Fibroblast of lung (primary cell): ENCODE measurements at regions not wholly inside any gene's neighbourhood (a gene's known extent, or its start where the extent isn't known, plus 50 kb on each side); places are given as distances from the start of the nearest gene placed in this dataset.

Experiments
- DNase-seq, 2 donors: peaks; one replicate each; pipeline versions ENCODE4 v3.0.0 to v3.0.0-alpha.2; 2010; ENCODE audit warnings: low read depth in 2 of 2
- H2AFZ ChIP-seq: 2 replicates; pipeline ENCODE4 v1.5.1; 2012; ENCODE audit warnings: low read length, control low read depth, inconsistent platforms
- H3K27ac ChIP-seq: 2 replicates; pipeline ENCODE4 v1.5.1; 2011; ENCODE audit warnings: low read length, control low read depth; ENCODE audit not compliant: insufficient read depth
- H3K27me3 ChIP-seq: 2 replicates; pipeline ENCODE4 v1.5.1; 2011; ENCODE audit warnings: mild to moderate bottlenecking, low read length; ENCODE audit not compliant: control insufficient read depth, insufficient read depth
- H3K36me3 ChIP-seq: 2 replicates; pipeline ENCODE4 v1.5.1; 2011; ENCODE audit warnings: low read length; ENCODE audit not compliant: control insufficient read depth, insufficient read depth
- H3K4me1 ChIP-seq: 2 replicates; pipeline ENCODE4 v1.5.1; 2011; ENCODE audit warnings: low read length; ENCODE audit not compliant: control insufficient read depth, insufficient read depth; ENCODE audit errors: extremely low read depth
- H3K4me2 ChIP-seq: 2 replicates; pipeline ENCODE4 v1.5.1; 2011; ENCODE audit warnings: low read length, control low read depth; ENCODE audit not compliant: insufficient read depth; ENCODE audit errors: extremely low read depth
- H3K4me3 ChIP-seq, 4 experiments: fragments of 200-600 bp in 1 of 4; sonication (generic) in 1 of 4; replicated peaks in 1 of 4; 2 replicates each; pipeline ENCODE4 v1.5.1; 2011 to 2016; ENCODE audit warnings: low read length in 4 of 4, low read depth in 3 of 4, mild to moderate bottlenecking in 3 of 4, control low read depth in 2 of 4, inconsistent platforms in 1 of 4, mixed read lengths in 1 of 4; ENCODE audit not compliant: insufficient read depth in 1 of 4; ENCODE audit errors: control extremely low read depth in 1 of 4
- H3K79me2 ChIP-seq: 2 replicates; pipeline ENCODE4 v1.5.1; 2012; ENCODE audit warnings: mild to moderate bottlenecking, low read length, inconsistent platforms; ENCODE audit not compliant: control insufficient read depth, insufficient read depth
- H3K9ac ChIP-seq: 2 replicates; pipeline ENCODE4 v1.5.1; 2011; ENCODE audit warnings: mild to moderate bottlenecking, low read length, control low read depth; ENCODE audit not compliant: insufficient read depth
- H3K9me3 ChIP-seq: 2 replicates; pipeline ENCODE4 v1.5.1; 2012; ENCODE audit warnings: low read depth, low read length; ENCODE audit not compliant: control insufficient read depth, insufficient read depth
- H4K20me1 ChIP-seq: 2 replicates; pipeline ENCODE4 v1.5.1; 2011; ENCODE audit warnings: low read length; ENCODE audit not compliant: control insufficient read depth, insufficient read depth; ENCODE audit errors: extremely low read depth
- EZH2 ChIP-seq: IDR thresholded peaks from 2 replicates; pipeline ENCODE4 v1.5.1; 2012; ENCODE audit warnings: low read length, control low read depth, mild to moderate bottlenecking; ENCODE audit errors: missing control alignments
- TF ChIP-seq, protein P1 (sequence below), 2 donors: IDR thresholded peaks in 1 of 2; conservative IDR thresholded peaks in 1 of 2; 1 replicate in 1 of 2; 2 replicates in 1 of 2; pipeline ENCODE4 v1.5.1; 2011 to 2012; ENCODE audit warnings: low read length in 2 of 2, control low read depth in 1 of 2, inconsistent platforms in 1 of 2, low read depth in 1 of 2, mild to moderate bottlenecking in 1 of 2

DNA sequence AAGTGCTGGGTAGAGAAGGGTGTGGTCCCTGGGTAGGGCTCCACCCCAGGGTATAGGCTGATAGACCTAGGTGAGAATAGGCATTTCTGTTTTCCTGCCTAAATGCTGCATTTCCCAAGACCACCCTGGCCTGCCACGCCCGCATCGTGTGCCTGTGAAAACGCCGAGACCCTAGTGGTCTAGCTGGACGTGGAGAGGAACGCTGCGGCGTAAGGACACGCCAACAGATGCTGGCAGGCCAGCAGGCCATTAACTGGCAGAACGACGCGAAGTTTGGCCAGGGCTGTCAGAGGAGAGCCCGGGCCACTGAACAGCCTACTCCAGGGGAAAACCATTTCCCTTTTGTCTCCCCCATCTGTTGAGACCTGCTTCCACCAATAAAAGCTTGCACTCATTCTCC lies 373.2 kb upstream of the FIGN start:
- Histone ChIP-seq H3K9me3 (no peaks in the 10 kb centered on the region), H3K79me2 (no peaks in the 10 kb centered on the region), H3K9ac (no peak overlapping the region), H3K4me1 (no peaks in the 10 kb centered on the region), H3K36me3 (no peaks in the 10 kb centered on the region), H4K20me1 (no peaks in the 10 kb centered on the region), H3K27ac (no peak overlapping the region), H3K4me2 (no peak overlapping the region), H3K27me3 (no peaks in the 10 kb centered on the region), H2AFZ (no peak overlapping the region), H3K4me3 (no peak overlapping the region)
- DNase-seq: no peak
- TF ChIP-seq, protein P1, sequence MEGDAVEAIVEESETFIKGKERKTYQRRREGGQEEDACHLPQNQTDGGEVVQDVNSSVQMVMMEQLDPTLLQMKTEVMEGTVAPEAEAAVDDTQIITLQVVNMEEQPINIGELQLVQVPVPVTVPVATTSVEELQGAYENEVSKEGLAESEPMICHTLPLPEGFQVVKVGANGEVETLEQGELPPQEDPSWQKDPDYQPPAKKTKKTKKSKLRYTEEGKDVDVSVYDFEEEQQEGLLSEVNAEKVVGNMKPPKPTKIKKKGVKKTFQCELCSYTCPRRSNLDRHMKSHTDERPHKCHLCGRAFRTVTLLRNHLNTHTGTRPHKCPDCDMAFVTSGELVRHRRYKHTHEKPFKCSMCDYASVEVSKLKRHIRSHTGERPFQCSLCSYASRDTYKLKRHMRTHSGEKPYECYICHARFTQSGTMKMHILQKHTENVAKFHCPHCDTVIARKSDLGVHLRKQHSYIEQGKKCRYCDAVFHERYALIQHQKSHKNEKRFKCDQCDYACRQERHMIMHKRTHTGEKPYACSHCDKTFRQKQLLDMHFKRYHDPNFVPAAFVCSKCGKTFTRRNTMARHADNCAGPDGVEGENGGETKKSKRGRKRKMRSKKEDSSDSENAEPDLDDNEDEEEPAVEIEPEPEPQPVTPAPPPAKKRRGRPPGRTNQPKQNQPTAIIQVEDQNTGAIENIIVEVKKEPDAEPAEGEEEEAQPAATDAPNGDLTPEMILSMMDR (conservative IDR thresholded peaks at IDR 0.05 in 1 of 2, IDR thresholded peaks at IDR 0.05 in 1 of 2; ENCODE audit: low read depth in 1 of 2, low read length in 2 of 2): no peak
- no peak for TF ChIP-seq EZH2

DNA sequence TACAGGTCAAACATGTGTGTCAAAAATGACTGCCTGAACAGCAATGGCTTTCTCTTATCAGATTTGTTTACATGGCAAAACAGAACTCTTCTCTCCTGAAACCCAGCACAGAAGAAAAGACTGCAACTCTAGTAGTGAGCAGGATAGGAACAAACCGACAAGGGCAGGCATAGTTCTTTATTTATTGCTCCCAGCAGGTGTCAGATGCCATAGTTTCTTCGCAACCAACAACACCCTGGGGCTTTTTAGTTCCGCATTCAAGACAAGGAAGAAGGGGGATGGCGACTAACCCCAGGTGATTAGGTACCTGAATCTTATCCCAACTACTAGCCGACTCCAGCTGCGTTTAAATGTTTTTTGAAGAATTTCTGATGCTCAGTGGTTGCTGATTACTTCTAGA lies 367.5 kb upstream of the FIGN start:
- H3K4me1 ChIP-seq: no peaks in the 10 kb centered on the region
- TF ChIP-seq, protein P1 (conservative IDR thresholded peaks at IDR 0.05 in 1 of 2, IDR thresholded peaks at IDR 0.05 in 1 of 2; ENCODE audit: low read depth in 1 of 2, low read length in 2 of 2): no peak
- TF ChIP-seq EZH2: no peak
- no peaks in the 10 kb centered on the region for H3K36me3 ChIP-seq
- no peaks in the 10 kb centered on the region for H4K20me1 ChIP-seq
- no peak overlapping the region for H3K27ac ChIP-seq
- no peak overlapping the region for H3K4me3 ChIP-seq
- no peak for DNase-seq
- H2AFZ ChIP-seq: no peak overlapping the region
- H3K79me2 ChIP-seq: no peaks in the 10 kb centered on the region
- no peak overlapping the region for H3K4me2 ChIP-seq
- no peaks in the 10 kb centered on the region for H3K27me3 ChIP-seq
- no peaks in the 10 kb centered on the region for H3K9me3 ChIP-seq
- H3K9ac ChIP-seq: no peak overlapping the region

DNA sequence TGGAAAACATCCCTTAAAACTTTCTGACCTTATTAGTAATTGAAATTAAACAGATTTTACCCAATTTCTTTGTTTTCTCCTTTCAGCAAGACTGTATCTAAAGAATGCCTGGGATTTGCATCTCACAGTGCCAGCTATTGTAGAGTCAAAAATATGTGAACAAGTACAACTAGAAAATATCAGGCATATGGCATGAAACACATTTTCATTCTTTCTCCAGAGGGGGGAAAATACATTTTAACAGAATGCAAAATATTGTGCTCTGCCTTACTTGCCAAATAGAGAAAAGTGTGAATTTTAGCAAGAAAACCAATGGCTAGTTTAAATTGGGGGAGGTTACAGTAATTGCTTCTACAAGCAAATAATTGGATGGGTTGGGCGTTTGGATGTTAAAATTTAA lies 366.6 kb upstream of the FIGN start:
- Histone ChIP-seq H3K79me2 (no peaks in the 10 kb centered on the region), H3K4me3 (no peak overlapping the region), H3K27me3 (no peaks in the 10 kb centered on the region), H3K4me1 (no peaks in the 10 kb centered on the region), H3K27ac (no peak overlapping the region), H3K36me3 (no peaks in the 10 kb centered on the region), H4K20me1 (no peaks in the 10 kb centered on the region), H3K9me3 (no peaks in the 10 kb centered on the region), H3K4me2 (no peak overlapping the region), H3K9ac (no peak overlapping the region), H2AFZ (no peak overlapping the region)
- no peak for DNase-seq
- TF ChIP-seq EZH2: no peak
- TF ChIP-seq, protein P1 (conservative IDR thresholded peaks at IDR 0.05 in 1 of 2, IDR thresholded peaks at IDR 0.05 in 1 of 2; ENCODE audit: low read depth in 1 of 2, low read length in 2 of 2): no peak
